DND-41 (cell line): ENCODE measurements at regions not wholly inside any gene's neighbourhood (a gene's known extent, or its start where the extent isn't known, plus 50 kb on each side); places are given as distances from the start of the nearest gene placed in this dataset.

Experiments used
- EZH2 ChIP-seq: IDR thresholded peaks from 3 replicates; pipeline ENCODE4 v1.6.1; 2012; ENCODE audit warnings: borderline replicate concordance, low read depth, mild to moderate bottlenecking, moderate library complexity, low read length, inconsistent platforms; ENCODE audit not compliant: severe bottlenecking
- TF ChIP-seq, protein P1 (sequence below): IDR thresholded peaks from 2 replicates; pipeline ENCODE4 v1.5.1; 2012; ENCODE audit warnings: borderline replicate concordance, low read length, moderate library complexity, mild to moderate bottlenecking; ENCODE audit not compliant: poor library complexity, severe bottlenecking; ENCODE audit errors: extremely low read depth

DNA sequence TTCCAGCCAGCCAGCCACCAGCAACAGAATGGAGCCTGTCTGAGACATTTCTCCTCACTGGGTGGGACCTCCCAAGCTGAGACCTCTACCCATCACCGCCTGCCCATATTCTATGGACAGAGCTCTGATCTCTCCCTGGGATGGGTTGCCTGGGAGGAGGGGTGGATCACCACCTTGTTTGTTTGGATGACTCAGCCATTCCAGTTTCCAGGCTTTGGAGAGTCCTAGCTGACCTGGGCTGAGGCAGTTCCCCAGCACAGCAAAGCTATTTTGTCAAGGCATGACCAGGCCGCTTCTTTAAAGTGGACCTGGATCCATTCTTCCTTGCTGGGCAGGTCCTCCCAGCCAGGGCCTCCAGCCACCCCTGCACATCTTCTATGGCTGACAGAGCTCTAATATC is 982.3 kb downstream of the DNAJB9 start:
- TF ChIP-seq, protein P1, sequence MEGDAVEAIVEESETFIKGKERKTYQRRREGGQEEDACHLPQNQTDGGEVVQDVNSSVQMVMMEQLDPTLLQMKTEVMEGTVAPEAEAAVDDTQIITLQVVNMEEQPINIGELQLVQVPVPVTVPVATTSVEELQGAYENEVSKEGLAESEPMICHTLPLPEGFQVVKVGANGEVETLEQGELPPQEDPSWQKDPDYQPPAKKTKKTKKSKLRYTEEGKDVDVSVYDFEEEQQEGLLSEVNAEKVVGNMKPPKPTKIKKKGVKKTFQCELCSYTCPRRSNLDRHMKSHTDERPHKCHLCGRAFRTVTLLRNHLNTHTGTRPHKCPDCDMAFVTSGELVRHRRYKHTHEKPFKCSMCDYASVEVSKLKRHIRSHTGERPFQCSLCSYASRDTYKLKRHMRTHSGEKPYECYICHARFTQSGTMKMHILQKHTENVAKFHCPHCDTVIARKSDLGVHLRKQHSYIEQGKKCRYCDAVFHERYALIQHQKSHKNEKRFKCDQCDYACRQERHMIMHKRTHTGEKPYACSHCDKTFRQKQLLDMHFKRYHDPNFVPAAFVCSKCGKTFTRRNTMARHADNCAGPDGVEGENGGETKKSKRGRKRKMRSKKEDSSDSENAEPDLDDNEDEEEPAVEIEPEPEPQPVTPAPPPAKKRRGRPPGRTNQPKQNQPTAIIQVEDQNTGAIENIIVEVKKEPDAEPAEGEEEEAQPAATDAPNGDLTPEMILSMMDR, result no peak
- no peak for TF ChIP-seq EZH2
